ENCODE measurements at regions not wholly inside any gene's neighbourhood (a gene's known extent, or its start where the extent isn't known, plus 50 kb on each side); places are given as distances from the start of the nearest gene placed in this dataset.
"Not testable (repeated sequence)": the region's sequence is repeated elsewhere in the genome, so short reads cannot be mapped to it uniquely, and the experiment has no call there.

DNA sequence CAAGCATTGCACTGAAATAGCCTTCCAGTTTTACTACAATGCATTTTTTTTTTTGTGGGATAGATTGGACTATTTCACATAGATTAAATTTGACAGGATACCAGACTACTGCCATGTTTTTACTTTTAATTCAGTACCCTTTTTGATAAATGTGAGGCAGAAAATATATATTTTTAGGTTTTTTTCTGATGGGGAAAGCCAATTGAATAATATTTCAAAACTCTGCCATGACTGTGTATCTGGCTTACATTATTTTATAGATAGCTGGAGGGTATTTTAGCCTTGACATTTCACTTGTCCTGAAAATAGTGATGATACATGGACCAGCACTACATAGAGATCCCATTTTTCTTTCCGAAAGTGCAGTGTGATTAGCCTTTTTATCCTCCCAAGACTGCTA, 133.5 kb upstream of the PRR16 start:
- CTCF ChIA-PET, result no interaction called here
- H3K9me3 Mint-ChIP-seq, result peaks cover 1 to 12% (median 11%) of the 10 kb centered on the region in 5 donors

DNA sequence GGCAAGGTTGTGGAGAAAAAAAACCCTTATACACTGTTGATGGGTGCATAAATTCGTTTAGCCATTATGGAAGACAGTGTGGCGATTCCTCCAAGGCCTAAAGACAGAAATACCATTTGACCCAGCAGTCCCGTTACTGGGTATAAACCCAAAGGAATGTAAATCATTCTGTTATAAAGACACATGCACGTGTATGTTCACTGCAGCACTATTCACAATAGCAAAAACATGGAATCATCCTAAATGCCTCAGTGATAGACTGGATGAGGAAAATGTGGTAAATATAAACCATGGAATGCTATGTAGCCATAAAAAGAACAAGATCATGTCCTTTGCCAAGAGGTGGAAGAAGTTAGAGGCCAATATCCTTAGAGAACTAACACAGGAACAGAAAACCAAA, 119.9 kb upstream of the PRR16 start:
- ChIA-PET CTCF (no interaction called here), POLR2A (no interaction called here)
- no peaks in the 10 kb centered on the region for H3K9me3 ChIP-seq (ENCODE audit: low read length)
- no peaks in the 10 kb centered on the region for H3K27me3 ChIP-seq (ENCODE audit: insufficient read depth, low read length, poor library complexity, severe bottlenecking)
- no peaks in the 10 kb centered on the region for H3K36me3 ChIP-seq (ENCODE audit: insufficient read depth, low read length)
- Mint-ChIP-seq H3K4me1 (no peaks in the 10 kb centered on the region), H3K9me3 (peaks cover 2 to 12% (median 8%) of the 10 kb centered on the region in 5 donors), H3K27me3 (no peaks in the 10 kb centered on the region), H3K27ac (no peak overlapping the region), H3K4me3 (no peak overlapping the region), H3K36me3 (no peaks in the 10 kb centered on the region)
- H3K4me1 ChIP-seq (ENCODE audit: insufficient read depth, low read length), result no peaks in the 10 kb centered on the region
- H3K27ac ChIP-seq (ENCODE audit: low read depth, low read length), result no peak overlapping the region
- no peak for DNase-seq
- no peak overlapping the region for H3K4me3 ChIP-seq (ENCODE audit: low read length)

More for the DNA sequence above, 133.5 kb upstream of the PRR16 start:
- Mint-ChIP-seq H3K27me3 (no peaks in the 10 kb centered on the region), H3K36me3 (no peaks in the 10 kb centered on the region), H3K27ac (no peak overlapping the region), H3K4me3 (no peak overlapping the region), H3K4me1 (no peaks in the 10 kb centered on the region)
- Histone ChIP-seq H3K4me3 (ENCODE audit: low read length) (no peak overlapping the region), H3K9me3 (ENCODE audit: low read length) (no peaks in the 10 kb centered on the region), H3K4me1 (ENCODE audit: insufficient read depth, low read length) (no peaks in the 10 kb centered on the region), H3K27ac (ENCODE audit: low read depth, low read length) (no peak overlapping the region), H3K27me3 (ENCODE audit: insufficient read depth, low read length, poor library complexity, severe bottlenecking) (no peaks in the 10 kb centered on the region), H3K36me3 (ENCODE audit: insufficient read depth, low read length) (no peaks in the 10 kb centered on the region)
- POLR2A ChIA-PET, result no interaction called here
- no peak for DNase-seq

DNA sequence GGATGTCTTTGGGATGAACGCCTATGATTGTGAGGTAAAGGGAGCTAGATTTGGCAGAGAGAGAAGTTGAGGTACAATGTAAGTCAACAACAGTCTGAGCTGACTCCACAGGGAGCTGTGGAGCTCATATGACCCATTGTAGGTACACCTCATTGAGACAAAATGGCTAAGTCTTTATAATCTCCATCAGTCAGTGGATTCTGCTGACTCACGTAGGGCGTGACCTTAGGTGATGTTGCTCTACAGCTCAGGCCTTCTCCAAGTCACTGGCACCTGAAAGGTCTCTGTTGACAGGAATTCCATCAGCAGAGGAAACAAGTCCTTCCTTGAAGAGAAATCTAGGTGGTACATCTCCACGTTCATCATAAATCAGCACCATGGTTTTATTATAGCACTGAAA, 118.2 kb upstream of the PRR16 start:
- no peaks in the 10 kb centered on the region for H3K4me1 Mint-ChIP-seq

DNA sequence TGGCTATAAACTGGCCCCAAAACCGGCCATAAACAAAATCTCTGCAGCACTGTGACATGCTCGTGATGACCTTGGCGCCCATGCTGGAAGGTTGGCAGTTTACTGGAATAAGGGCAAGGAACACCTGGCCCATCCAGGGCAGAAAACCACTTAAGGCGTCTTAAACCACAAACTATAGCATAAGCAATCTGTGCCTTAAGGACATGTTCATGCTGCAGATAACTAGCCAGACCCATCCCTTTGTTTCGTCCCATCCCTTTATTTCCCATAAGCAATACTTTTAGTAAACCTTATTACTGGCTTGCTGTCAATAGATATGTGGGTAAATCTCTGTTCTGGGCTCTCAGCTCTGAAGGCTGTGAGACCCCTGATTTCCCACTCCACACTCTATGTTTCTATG, 113.0 kb upstream of the PRR16 start:
- DNase-seq; H3K4me3 ChIP-seq (ENCODE audit: low read length); H3K9me3 ChIP-seq (ENCODE audit: low read length); H3K4me1 Mint-ChIP-seq; H3K36me3 ChIP-seq (ENCODE audit: insufficient read depth, low read length); H3K36me3 Mint-ChIP-seq; H3K27ac Mint-ChIP-seq; H3K27ac ChIP-seq (ENCODE audit: low read depth, low read length); POLR2A ChIA-PET; H3K4me1 ChIP-seq (ENCODE audit: insufficient read depth, low read length); CTCF ChIA-PET; H3K27me3 Mint-ChIP-seq; H3K27me3 ChIP-seq (ENCODE audit: insufficient read depth, low read length, poor library complexity, severe bottlenecking); H3K4me3 Mint-ChIP-seq: not testable (repeated sequence)
- peaks cover 0 to 15% (median 4%) of the 10 kb centered on the region in 5 donors for H3K9me3 Mint-ChIP-seq

More for the DNA sequence above, 118.2 kb upstream of the PRR16 start:
- no peak for DNase-seq
- CTCF ChIA-PET, result no interaction called here
- Histone ChIP-seq H3K27ac (ENCODE audit: low read depth, low read length) (no peak overlapping the region), H3K4me1 (ENCODE audit: insufficient read depth, low read length) (no peaks in the 10 kb centered on the region), H3K27me3 (ENCODE audit: insufficient read depth, low read length, poor library complexity, severe bottlenecking) (no peaks in the 10 kb centered on the region), H3K4me3 (ENCODE audit: low read length) (no peak overlapping the region), H3K36me3 (ENCODE audit: insufficient read depth, low read length) (no peaks in the 10 kb centered on the region), H3K9me3 (ENCODE audit: low read length) (no peaks in the 10 kb centered on the region)
- H3K4me3 Mint-ChIP-seq, result no peak overlapping the region
- no peaks in the 10 kb centered on the region for H3K27me3 Mint-ChIP-seq
- POLR2A ChIA-PET, result no interaction called here
- H3K27ac Mint-ChIP-seq, result no peak overlapping the region
- H3K36me3 Mint-ChIP-seq, result no peaks in the 10 kb centered on the region
- peaks cover 0 to 8% (median 4%) of the 10 kb centered on the region in 5 donors for H3K9me3 Mint-ChIP-seq

DNA sequence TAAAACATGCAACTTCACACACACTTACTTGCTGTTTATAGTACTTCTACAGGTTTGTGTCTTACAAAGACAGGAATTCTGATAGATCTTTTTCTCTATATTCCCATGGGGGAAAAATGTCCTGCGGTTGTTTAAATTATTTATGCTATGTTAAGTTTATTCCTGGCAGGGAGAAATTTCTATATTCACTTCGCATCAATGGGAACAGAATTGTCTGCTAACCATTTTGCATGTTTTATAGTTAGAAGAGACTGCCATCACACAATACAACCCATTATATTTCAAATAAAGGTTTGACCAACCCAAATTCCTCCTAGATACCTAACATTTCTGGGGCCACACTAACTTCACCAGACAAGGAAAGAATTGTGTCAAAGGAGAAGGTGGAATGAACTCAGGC, 110.0 kb upstream of the PRR16 start:
- Mint-ChIP-seq H3K27me3 (no peaks in the 10 kb centered on the region), H3K36me3 (no peaks in the 10 kb centered on the region), H3K9me3 (peaks cover 0 to 11% (median 4%) of the 10 kb centered on the region in 5 donors), H3K4me1 (no peaks in the 10 kb centered on the region), H3K27ac (no peak overlapping the region), H3K4me3 (no peak overlapping the region)
- Histone ChIP-seq H3K36me3 (ENCODE audit: insufficient read depth, low read length) (no peaks in the 10 kb centered on the region), H3K4me1 (ENCODE audit: insufficient read depth, low read length) (no peaks in the 10 kb centered on the region), H3K4me3 (ENCODE audit: low read length) (no peak overlapping the region), H3K27me3 (ENCODE audit: insufficient read depth, low read length, poor library complexity, severe bottlenecking) (no peaks in the 10 kb centered on the region), H3K27ac (ENCODE audit: low read depth, low read length) (no peak overlapping the region), H3K9me3 (ENCODE audit: low read length) (no peaks in the 10 kb centered on the region)
- no peak for DNase-seq
- ChIA-PET POLR2A (no interaction called here), CTCF (no interaction called here)

DNA sequence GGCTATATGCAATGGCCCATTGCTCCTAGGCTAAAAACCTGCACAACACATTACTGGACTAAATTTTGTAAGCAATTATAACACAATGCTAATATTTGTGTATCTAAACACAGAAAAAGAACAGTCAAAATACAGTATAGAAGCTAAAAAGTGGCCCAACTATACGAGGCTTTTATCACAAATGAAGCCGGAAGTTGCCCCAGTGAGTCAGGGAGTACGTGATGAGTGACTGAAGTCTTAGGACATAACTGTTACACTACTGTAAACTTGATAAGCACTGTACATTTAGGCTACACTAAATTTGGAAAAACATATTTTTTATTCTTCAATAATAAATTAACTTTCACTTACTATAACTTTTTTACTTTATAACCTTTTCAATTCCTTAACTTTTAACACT, 105.2 kb upstream of the PRR16 start:
- Histone ChIP-seq H3K9me3 (ENCODE audit: low read length) (no peaks in the 10 kb centered on the region), H3K36me3 (ENCODE audit: insufficient read depth, low read length) (no peaks in the 10 kb centered on the region), H3K27ac (ENCODE audit: low read depth, low read length) (no peak overlapping the region), H3K27me3 (ENCODE audit: insufficient read depth, low read length, poor library complexity, severe bottlenecking) (no peaks in the 10 kb centered on the region), H3K4me3 (ENCODE audit: low read length) (no peak overlapping the region), H3K4me1 (ENCODE audit: insufficient read depth, low read length) (no peaks in the 10 kb centered on the region)
- Mint-ChIP-seq H3K9me3 (peaks cover 0 to 21% (median 0%) of the 10 kb centered on the region in 5 donors), H3K4me1 (no peaks in the 10 kb centered on the region), H3K4me3 (no peak overlapping the region), H3K27me3 (no peaks in the 10 kb centered on the region), H3K27ac (no peak overlapping the region), H3K36me3 (no peaks in the 10 kb centered on the region)
- ChIA-PET POLR2A (no interaction called here), CTCF (no interaction called here)
- DNase-seq, result no peak

DNA sequence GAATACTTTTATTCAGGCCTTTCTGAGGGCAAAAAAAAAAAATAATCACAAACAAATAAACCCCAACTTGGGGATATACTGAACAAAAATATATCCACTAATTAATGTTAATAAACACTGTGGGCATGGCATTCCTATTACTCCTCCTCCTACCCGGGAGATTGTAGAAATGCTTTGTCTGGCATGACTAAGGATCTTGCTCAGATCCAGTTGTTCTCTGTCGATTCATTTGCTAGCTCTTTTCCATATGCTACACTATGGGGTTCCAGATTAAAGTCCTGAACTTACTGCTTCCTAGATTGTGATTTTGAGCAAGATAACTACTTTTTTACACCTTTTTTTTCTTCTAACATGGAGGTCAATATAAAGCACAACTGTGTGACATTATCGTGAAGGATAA, 102.2 kb upstream of the PRR16 start:
- no peak for DNase-seq
- no peaks in the 10 kb centered on the region for H3K36me3 Mint-ChIP-seq
- H3K4me3 Mint-ChIP-seq, result no peak overlapping the region
- Histone ChIP-seq H3K4me1 (ENCODE audit: insufficient read depth, low read length) (no peaks in the 10 kb centered on the region), H3K27me3 (ENCODE audit: insufficient read depth, low read length, poor library complexity, severe bottlenecking) (no peaks in the 10 kb centered on the region), H3K9me3 (ENCODE audit: low read length) (no peaks in the 10 kb centered on the region), H3K4me3 (ENCODE audit: low read length) (no peak overlapping the region), H3K36me3 (ENCODE audit: insufficient read depth, low read length) (no peaks in the 10 kb centered on the region), H3K27ac (ENCODE audit: low read depth, low read length) (no peak overlapping the region)
- H3K27me3 Mint-ChIP-seq, result no peaks in the 10 kb centered on the region
- peaks cover 0 to 17% (median 0%) of the 10 kb centered on the region in 5 donors for H3K9me3 Mint-ChIP-seq
- no peaks in the 10 kb centered on the region for H3K4me1 Mint-ChIP-seq
- POLR2A ChIA-PET, result no interaction called here
- CTCF ChIA-PET, result no interaction called here
- no peak overlapping the region for H3K27ac Mint-ChIP-seq

DNA sequence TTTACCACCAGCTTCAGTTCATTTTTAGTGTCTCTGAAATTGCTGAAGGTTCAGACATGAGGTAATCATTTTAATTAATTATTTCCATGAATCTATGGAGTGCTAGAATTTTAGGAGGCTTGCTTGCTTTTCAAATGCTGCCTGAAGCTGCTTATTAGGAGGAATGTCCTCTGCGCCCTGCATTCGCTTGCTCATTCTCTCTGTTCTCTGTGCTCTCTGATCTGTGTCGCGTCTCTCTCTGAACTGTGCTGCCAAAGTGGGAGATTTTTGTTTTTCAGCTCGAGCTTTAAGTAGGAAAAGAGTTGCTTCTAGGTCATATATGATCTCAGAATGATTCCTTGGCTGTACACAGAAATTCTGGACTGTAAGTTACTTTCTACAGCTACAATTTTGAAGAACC, 101.7 kb upstream of the PRR16 start:
- H3K27ac ChIP-seq (ENCODE audit: low read depth, low read length), result no peak overlapping the region
- H3K9me3 ChIP-seq (ENCODE audit: low read length), result no peaks in the 10 kb centered on the region
- POLR2A ChIA-PET, result no interaction called here

More for the DNA sequence above, 101.7 kb upstream of the PRR16 start:
- H3K4me1 Mint-ChIP-seq, result no peaks in the 10 kb centered on the region
- CTCF ChIA-PET, result no interaction called here
- H3K36me3 Mint-ChIP-seq, result no peaks in the 10 kb centered on the region
- no peak for DNase-seq
- no peak overlapping the region for H3K4me3 Mint-ChIP-seq
- Histone ChIP-seq H3K27me3 (ENCODE audit: insufficient read depth, low read length, poor library complexity, severe bottlenecking) (no peaks in the 10 kb centered on the region), H3K4me1 (ENCODE audit: insufficient read depth, low read length) (no peaks in the 10 kb centered on the region), H3K36me3 (ENCODE audit: insufficient read depth, low read length) (no peaks in the 10 kb centered on the region), H3K4me3 (ENCODE audit: low read length) (no peak overlapping the region)
- H3K9me3 Mint-ChIP-seq, result peaks cover 0 to 17% (median 0%) of the 10 kb centered on the region in 5 donors
- no peak overlapping the region for H3K27ac Mint-ChIP-seq
- no peaks in the 10 kb centered on the region for H3K27me3 Mint-ChIP-seq
